ENCODE measurements at regions not wholly inside any gene's neighbourhood (a gene's known extent, or its start where the extent isn't known, plus 50 kb on each side); places are given as distances from the start of the nearest gene placed in this dataset.

DNA sequence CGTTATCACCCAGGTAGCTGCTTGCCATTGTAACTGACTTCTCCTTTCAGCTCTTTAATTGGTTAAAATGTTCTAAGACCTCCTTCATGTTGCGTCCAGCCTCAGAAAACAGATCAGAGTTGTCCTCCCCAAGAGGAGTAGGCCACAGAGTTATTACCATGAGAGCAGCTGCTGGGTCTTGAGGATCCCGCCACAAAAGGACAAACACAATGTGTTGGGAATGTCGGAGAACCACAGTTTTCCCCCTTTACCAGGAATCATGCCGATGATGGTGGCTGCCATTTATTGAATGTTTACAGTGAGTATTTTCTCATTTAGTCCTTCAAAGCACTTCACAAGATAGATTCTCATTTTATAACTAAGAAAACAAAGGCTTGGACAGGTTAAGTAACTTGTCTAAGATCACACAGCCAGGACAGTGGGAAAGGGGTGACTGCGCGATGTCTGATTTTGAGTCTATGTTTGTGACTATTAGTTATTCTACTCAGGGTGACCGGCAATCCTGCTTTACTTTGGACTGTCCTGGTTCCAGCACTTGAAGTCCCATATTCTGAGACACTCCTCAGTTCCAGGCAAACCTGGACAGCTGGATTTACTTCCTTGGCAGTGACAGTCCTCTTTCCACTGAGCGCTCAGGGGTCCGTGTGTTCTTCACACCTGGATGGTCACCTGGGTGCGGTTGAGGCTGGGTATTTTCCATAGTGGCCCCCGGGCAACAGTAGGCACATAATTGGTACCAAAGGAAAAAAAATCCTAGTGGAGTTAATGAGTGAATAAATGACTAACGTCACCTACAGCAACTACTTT lies 93.6 kb downstream of the LIPG start:
- DNase-seq = no peak

DNA sequence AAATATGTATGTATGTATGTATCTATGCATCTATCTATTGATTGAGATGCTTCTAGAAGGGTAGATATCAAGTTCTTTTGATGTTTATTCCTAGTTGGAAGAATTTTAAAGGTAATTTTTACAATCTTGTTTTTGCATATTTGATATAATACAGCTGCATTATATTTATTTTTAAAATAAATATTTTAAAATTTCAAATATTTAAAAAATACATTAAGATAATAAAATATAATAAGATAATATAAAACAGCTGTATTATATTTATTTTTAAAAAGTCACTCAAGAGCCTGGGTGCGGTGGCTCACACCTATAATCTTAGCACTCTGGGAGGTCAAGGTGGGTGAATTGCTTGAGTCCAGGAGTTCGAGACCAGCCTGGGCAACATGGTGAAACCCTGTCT lies 92.5 kb downstream of the LIPG start:
- no peak for DNase-seq

DNA sequence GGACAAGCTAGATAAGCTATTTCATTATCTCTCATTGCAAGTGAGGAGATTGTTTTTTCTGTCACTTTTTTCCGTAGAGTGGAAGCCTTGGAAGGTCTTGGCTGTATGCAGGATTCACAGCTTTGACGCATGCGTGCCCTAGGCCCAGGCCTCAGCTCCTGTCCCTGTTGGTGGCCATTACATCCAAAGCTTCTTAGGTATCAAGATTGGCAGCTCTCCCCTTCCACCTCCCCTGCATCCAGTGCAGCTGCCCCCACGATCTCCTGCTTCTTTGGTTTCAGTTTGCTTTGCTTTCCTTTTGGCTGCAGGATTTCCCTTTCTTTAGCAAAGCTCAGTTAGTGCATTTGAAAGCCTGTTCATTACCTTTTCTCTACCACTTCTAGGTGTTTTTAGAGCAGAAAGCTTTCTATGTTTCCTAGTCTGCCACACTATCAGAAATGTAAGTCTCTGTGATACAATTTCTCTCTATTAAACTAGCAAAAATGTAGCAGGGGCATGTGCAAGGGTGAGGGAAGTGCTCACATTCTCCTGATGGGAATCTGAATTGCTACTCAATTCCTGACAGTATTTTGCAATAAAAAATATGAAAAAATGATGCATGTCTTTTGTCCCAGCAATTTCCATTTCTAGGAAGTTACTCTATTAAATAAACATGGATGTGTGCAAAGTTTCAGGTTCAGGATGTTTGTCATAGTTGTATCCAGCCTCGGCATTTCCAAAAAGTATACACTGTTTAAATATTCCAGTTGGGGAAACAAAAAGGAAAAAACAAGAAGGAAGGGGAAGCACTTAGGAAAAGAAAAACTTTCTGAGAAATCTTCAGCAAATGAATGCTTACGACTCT lies 91.2 kb downstream of the LIPG start:
- no peak for DNase-seq

DNA sequence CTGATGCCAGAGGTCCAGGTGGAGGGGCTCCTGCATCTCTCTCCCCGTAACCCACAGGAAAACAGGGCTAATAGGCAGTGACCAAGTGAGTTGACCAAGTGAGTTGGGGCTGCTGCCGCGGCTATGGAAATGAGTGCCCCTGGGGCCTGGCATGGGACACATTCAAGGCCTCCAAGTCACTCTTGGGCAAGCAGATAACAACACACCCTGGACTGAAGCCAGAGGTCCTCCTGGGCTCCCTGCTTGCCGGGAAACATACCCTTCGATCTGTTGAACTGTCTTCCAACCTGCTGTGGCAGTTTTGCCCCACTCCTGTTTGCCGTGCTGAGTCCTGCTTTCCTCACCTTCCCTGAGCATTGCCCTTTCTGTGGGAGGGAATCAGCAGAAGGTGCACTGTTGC lies 89.2 kb downstream of the LIPG start:
- DNase-seq = no peak

DNA sequence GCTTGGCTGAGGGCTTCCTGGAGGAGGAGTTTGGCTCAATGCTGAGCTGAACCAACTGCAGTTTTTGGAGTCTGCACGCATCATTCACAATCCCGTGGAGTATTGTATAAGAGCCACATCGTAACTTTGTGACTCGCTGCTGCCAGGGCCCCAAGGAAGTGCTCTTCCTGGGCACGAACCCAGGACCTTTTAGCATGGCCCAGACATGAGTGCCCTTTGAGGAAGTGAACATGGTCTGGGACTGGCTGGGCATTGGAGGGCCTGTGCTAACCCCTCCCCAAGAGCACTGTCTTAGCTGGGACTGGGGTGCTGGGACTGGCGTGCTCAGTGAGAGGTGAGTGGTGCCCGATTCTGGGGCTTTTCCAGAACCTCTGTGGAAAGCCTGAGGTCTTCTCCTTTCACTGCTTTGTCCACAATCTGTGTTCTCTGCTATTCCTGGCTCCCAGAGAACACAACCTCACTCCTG lies 88.6 kb downstream of the LIPG start:
- no peak for DNase-seq

DNA sequence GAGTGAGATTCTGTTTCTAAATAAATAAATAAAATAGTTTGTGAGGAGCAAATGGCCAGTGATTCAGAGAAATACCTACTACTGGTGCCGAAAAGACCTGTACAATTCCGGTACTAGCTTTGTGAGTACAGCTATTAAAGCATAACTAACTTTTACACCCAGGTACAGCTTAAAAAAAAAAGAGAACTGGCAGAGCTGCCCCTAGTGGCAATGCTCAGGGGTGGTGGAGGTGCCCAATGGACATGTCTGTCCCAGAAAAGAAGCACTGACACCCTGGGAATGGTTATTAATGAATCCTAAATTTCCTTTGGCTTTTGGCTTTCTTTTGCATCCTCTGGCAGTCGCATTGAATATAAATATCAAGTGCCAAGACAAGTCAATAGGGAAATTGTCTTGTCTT lies 87.0 kb downstream of the LIPG start:
- no peak for DNase-seq
